Panc1 (cell line): ENCODE measurements at regions not wholly inside any gene's neighbourhood (a gene's known extent, or its start where the extent isn't known, plus 50 kb on each side); places are given as distances from the start of the nearest gene placed in this dataset.

ENCODE experiments used
- ATAC-seq: fragments of 200-7000 bp; cut with Tn5 transposase; 2 replicates; pipeline ENCODE4 v1.9.1; 2020; ENCODE audit warnings: mild to moderate bottlenecking, moderate library complexity
- BruUV-seq: library from RNA; stranded (reverse); fragments of 400-500 nt; replicated peaks from 2 replicates; lab custom pipeline; 2021; lab: Mats Ljungman, UMichigan
- CTCF ChIA-PET: fragments of 300-600 bp; sonication (Branson Sonifier 250); formaldehyde crosslinking; loops from one replicate; lab custom pipeline; 2022; ENCODE audit warnings: antibody characterized with exemption; lab: Charles Lee
- POLR2A ChIA-PET: fragments of 300-600 bp; sonication (Branson Sonifier 250); formaldehyde crosslinking; loops from one replicate; lab custom pipeline; 2022; ENCODE audit warnings: antibody characterized with exemption; lab: Charles Lee
- DNase-seq: peaks from one replicate; pipeline ENCODE4 v3.0.0-alpha.2; 2010; ENCODE audit warnings: low read depth, low spot score
- H3K27ac ChIP-seq: 2 replicates; pipeline ENCODE4 v1.5.1; 2011; ENCODE audit warnings: mild to moderate bottlenecking, low read length, inconsistent platforms
- H3K27me3 ChIP-seq: fragments of 200-500 bp; sonication (Bioruptor generic); 2 replicates; pipeline ENCODE4 v1.6.0; 2014; ENCODE audit warnings: low read length, inconsistent platforms; ENCODE audit not compliant: control insufficient read depth, insufficient read depth
- H3K36me3 ChIP-seq: fragments of 200-500 bp; sonication (Bioruptor generic); 2 replicates; pipeline ENCODE4 v1.5.1; 2014; ENCODE audit warnings: inconsistent platforms, mild to moderate bottlenecking, low read length, moderate library complexity; ENCODE audit not compliant: control insufficient read depth, insufficient read depth
- H3K4me1 ChIP-seq: 2 replicates; pipeline ENCODE4 v1.5.1; 2011; ENCODE audit warnings: inconsistent platforms, mild to moderate bottlenecking, low read length, moderate library complexity; ENCODE audit not compliant: control insufficient read depth, insufficient read depth
- H3K4me3 ChIP-seq, 2 experiments: 2 replicates each; pipeline ENCODE4 v1.5.1; 2011 to 2012; ENCODE audit warnings: low read depth in 2 of 2, low read length in 2 of 2, mild to moderate bottlenecking in 2 of 2, inconsistent platforms in 1 of 2, moderate library complexity in 1 of 2
- H3K9me3 ChIP-seq: fragments of 200-500 bp; sonication (Bioruptor generic); 2 replicates; pipeline ENCODE4 v1.5.1; 2014; ENCODE audit warnings: low read depth, mild to moderate bottlenecking, inconsistent platforms, low read length, moderate library complexity; ENCODE audit not compliant: control insufficient read depth, insufficient read depth
- POLR2AphosphoS5 ChIP-seq: IDR thresholded peaks from 2 replicates; pipeline ENCODE4 v1.6.1; 2012; ENCODE audit warnings: mild to moderate bottlenecking, low read depth, low read length, moderate library complexity
- REST ChIP-seq, 2 experiments: IDR thresholded peaks; 2 replicates each; pipeline ENCODE4 v1.6.1; 2011 to 2012; ENCODE audit warnings: low read depth in 2 of 2, control low read depth in 1 of 2, low read length in 1 of 2, mild to moderate bottlenecking in 1 of 2, moderate library complexity in 1 of 2; ENCODE audit not compliant: insufficient read depth in 1 of 2
- SIN3A ChIP-seq: IDR thresholded peaks from 2 replicates; pipeline ENCODE4 v1.6.1; 2012; ENCODE audit warnings: low read depth, mild to moderate bottlenecking, low read length, moderate library complexity, borderline replicate concordance; ENCODE audit not compliant: insufficient read depth
- TCF7L2 ChIP-seq: IDR thresholded peaks from 2 replicates; pipeline ENCODE4 v1.6.1; 2011; ENCODE audit warnings: mild to moderate bottlenecking, low read depth, low read length, inconsistent platforms
- in situ Hi-C: cut with HindIII; loops from 2 replicates; pipeline ENCODE4 v1.10.0; 2016; ENCODE audit warnings: low sequenced_read_pairs, low pct_unique_long_range_greater_than_20kb
- intact Hi-C: fragments of 100-400 bp; cut with micrococcal nuclease; formaldehyde crosslinking; loops from one replicate; pipeline ENCODE4 v1.10.0; 2022; ENCODE audit not compliant: unreplicated experiment
- TF ChIP-seq, protein P1 (sequence below): fragments of 450-650 bp; IDR thresholded peaks from 2 replicates; pipeline ENCODE4 v1.5.1; 2017; ENCODE audit warnings: mild to moderate bottlenecking

DNA sequence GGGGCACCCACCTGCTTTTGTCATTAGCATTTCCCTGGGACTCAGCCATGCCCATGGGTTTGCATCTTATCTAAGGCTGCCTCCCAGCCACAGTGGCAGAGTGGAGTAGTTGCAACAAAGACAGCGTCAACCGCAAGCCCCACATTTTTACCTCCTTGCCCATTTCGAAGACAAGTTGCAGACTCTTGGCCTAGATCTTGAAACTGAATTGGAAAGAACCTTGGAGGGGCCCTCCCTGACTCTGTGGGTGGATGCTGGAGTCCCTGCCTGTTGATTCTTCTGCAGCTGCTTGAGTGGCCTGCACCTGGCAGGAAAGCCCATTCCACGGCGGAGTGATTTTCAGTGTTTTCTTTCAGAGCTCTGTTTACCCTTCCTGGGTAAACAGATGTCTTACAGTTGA is 309.0 kb downstream of the VRK1 start:
- no peaks in the 10 kb centered on the region for H3K36me3 ChIP-seq
- no peak overlapping the region for H3K4me3 ChIP-seq
- in situ Hi-C loops (no loop called here), intact Hi-C loops (no loop called here)
- H3K27me3 ChIP-seq, result no peaks in the 10 kb centered on the region; the same call in 1 of the 2 replicates
- H3K9me3 ChIP-seq, result no peaks in the 10 kb centered on the region
- no peaks in the 10 kb centered on the region for H3K4me1 ChIP-seq
- ChIA-PET CTCF (interaction anchor here (0.5 kb wide), 1 partner anchor 530 kb away, joined by 4 read pairs; no protein-coding TSS in a partner anchor), POLR2A (no interaction called here)
- no peak overlapping the region for H3K27ac ChIP-seq
- no peak for TF ChIP-seq TCF7L2
- TF ChIP-seq, protein P1, sequence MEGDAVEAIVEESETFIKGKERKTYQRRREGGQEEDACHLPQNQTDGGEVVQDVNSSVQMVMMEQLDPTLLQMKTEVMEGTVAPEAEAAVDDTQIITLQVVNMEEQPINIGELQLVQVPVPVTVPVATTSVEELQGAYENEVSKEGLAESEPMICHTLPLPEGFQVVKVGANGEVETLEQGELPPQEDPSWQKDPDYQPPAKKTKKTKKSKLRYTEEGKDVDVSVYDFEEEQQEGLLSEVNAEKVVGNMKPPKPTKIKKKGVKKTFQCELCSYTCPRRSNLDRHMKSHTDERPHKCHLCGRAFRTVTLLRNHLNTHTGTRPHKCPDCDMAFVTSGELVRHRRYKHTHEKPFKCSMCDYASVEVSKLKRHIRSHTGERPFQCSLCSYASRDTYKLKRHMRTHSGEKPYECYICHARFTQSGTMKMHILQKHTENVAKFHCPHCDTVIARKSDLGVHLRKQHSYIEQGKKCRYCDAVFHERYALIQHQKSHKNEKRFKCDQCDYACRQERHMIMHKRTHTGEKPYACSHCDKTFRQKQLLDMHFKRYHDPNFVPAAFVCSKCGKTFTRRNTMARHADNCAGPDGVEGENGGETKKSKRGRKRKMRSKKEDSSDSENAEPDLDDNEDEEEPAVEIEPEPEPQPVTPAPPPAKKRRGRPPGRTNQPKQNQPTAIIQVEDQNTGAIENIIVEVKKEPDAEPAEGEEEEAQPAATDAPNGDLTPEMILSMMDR, result no peak
- no peak for TF ChIP-seq POLR2AphosphoS5
- TF ChIP-seq REST (IDR thresholded peaks at IDR 0.05; ENCODE audit: insufficient read depth in 1 of 2, low read depth in 2 of 2, low read length in 1 of 2), result no peak
- no peak for TF ChIP-seq SIN3A
- ATAC-seq (no peak), DNase-seq (no peak)
- no TSS peak for BruUV-seq

DNA sequence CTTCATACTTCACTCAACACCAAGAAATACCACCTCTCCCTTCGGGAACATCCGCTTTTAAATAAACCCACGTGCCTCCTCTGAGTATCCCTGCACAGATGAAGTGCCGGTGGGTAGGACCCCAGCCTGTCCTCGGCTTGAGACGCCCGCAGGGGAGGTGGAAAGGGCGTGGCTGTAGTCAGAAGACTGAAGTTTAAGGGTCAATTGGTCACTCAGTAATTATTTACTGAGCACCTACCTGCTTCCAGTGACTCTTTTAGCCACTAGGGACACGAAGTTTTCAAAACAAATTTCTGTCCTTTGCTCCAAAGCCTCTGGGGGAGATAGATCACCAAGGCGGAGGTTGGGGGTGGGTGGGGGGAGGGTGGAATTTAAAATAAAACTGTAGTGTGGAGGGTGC is 309.4 kb downstream of the VRK1 start:
- H3K4me3 ChIP-seq, result no peak overlapping the region
- ChIA-PET CTCF (interaction anchor here (0.5 kb wide), 1 partner anchor 530 kb away, joined by 4 read pairs; no protein-coding TSS in a partner anchor), POLR2A (no interaction called here)
- no peak for TF ChIP-seq POLR2AphosphoS5
- no peak for TF ChIP-seq SIN3A
- TF ChIP-seq, protein P1, result no peak
- no peak for TF ChIP-seq REST (IDR thresholded peaks at IDR 0.05; ENCODE audit: insufficient read depth in 1 of 2, low read depth in 2 of 2, low read length in 1 of 2)
- no peak for TF ChIP-seq TCF7L2
- no peak overlapping the region for H3K27ac ChIP-seq
- no peaks in the 10 kb centered on the region for H3K36me3 ChIP-seq
- H3K4me1 ChIP-seq, result no peaks in the 10 kb centered on the region
- H3K9me3 ChIP-seq, result no peaks in the 10 kb centered on the region
- DNase-seq, result no peak
- intact Hi-C loops, result no loop called here
- ATAC-seq, result no peak
- in situ Hi-C loops, result no loop called here
- no peaks in the 10 kb centered on the region; the same call in 1 of the 2 replicates for H3K27me3 ChIP-seq
- BruUV-seq, result no TSS peak
